AG09309 (cell line): ENCODE measurements at regions not wholly inside any gene's neighbourhood (a gene's known extent, or its start where the extent isn't known, plus 50 kb on each side); places are given as distances from the start of the nearest gene placed in this dataset.

Experiments
- DNase-seq: peaks from one replicate; pipeline ENCODE4 v3.0.0-alpha.2; 2010; ENCODE audit warnings: low read depth
- H3K4me3 ChIP-seq: 2 replicates; pipeline ENCODE4 v1.5.1; 2011; ENCODE audit warnings: mild to moderate bottlenecking, low read depth, low read length, moderate library complexity; ENCODE audit not compliant: control insufficient read depth
- CTCF ChIP-seq: IDR thresholded peaks from 2 replicates; pipeline ENCODE4 v1.5.1; 2011; ENCODE audit warnings: mild to moderate bottlenecking, low read depth, low read length, inconsistent platforms; ENCODE audit not compliant: insufficient read depth, control insufficient read depth; ENCODE audit errors: missing control alignments

- H3K4me3 ChIP-seq = no peak overlapping the region
- no peak for DNase-seq
- no peak for TF ChIP-seq CTCF
Measured at GRCh38 chr6:90645634-90646033, 58.8 kb upstream of the MAP3K7 start.

- no peak for DNase-seq
- no peak overlapping the region for H3K4me3 ChIP-seq
- no peak for TF ChIP-seq CTCF
Measured at GRCh38 chr6:90644492-90644891, 57.6 kb upstream of the MAP3K7 start.

DNA sequence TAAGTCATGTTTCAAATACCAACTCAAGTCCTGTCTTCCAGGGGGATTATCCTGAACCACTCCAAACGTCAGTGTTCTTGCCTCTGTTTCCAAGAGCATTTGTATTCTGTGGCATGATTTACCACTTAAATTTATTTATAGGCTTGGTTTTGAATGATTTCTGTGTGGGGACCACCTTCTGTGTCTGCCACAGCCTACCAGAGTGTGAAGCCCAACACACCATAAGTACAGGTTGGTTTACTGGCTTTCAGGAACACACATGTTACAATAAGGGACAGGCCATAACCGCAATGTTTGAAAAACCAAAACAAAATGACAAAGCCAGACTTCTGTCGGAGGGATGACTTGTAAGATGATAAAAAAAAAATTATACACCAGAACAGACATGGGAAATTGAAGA, 56.5 kb upstream of the MAP3K7 start:
- no peak for TF ChIP-seq CTCF
- DNase-seq = no peak
- no peak overlapping the region for H3K4me3 ChIP-seq

- no peak for DNase-seq
- H3K4me3 ChIP-seq = no peak overlapping the region
- TF ChIP-seq CTCF = no peak
Measured at GRCh38 chr6:90637320-90637719, 50.4 kb upstream of the MAP3K7 start.
